Stimulated activated CD4-positive, alpha-beta T cell treated with anti-CD3 and anti-CD28 coated beads, Interleukin-4, amount 100 ng/mL, for 48 hours (primary cell): ENCODE measurements at regions not wholly inside any gene's neighbourhood (a gene's known extent, or its start where the extent isn't known, plus 50 kb on each side); places are given as distances from the start of the nearest gene placed in this dataset.

Experiments used
- DNase-seq, 2 donors: peaks; one replicate each; pipeline ENCODE4 v3.0.0-alpha.2; 2020; ENCODE audit warnings: low read depth in 2 of 2

DNA sequence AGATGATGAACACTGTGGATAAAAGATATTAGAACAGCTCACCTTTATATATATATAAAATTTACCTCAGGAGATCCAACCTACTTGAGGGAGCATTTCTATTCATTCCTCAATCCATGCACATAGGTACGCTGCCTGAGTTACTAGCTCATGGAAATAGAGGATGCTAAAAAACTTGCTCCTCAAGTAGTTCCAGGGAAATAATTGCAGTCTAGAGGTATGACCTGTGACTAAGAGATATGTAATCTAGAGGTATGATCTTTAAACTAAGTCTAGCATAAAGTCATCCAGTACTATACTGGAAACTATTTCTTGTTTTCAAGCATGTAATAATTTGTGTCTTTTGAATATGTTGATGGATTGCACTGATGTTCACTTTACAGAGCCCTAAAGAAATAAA is 471.2 kb downstream of the TAF11L14 start:
- DNase-seq: no peak

DNA sequence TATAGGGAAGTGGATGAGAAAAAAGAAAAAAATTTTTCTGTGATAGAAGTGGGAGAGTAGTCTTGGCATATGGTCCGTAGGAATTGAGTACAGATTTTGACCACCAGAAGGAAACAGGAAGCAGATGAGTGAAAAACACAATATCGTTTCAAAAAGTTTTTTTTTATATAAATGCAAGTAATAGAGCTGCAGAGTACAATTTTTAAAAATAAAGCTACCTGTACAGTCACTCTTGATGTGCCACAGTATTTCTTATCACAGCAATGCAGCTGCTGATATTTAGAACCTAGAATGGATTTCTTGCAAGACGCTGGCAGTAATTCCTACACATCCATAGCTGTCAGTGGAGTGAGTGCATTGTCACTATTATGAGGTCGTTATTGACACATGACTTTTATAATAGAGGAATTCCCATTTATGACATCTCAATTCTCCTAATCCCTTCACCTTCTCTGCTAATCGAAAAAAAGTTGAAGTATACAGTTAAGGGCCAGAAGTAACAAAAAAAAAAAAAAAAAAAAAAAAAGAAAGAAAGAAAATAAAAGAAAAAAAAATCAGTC is 477.7 kb downstream of the TAF11L14 start:
- DNase-seq: no peak

DNA sequence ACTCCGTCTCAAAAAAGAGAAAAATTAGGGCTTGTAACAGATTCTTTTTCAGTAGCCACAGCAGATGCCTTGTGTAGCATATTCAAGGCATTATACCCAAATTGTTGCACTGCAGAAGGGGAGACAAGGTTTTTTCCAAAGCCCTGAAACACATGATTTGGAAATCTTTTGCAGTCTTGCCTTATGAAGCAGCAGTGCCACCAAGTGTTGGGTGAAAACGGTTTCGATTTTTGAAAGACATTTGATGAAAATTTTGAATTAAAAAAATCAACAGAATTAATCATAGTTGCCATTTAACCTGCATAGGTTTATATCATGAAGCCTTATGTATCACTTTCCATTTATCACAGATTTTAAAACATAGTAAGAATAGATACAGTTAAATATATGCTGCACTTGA is 479.5 kb downstream of the TAF11L14 start:
- DNase-seq: no peak

DNA sequence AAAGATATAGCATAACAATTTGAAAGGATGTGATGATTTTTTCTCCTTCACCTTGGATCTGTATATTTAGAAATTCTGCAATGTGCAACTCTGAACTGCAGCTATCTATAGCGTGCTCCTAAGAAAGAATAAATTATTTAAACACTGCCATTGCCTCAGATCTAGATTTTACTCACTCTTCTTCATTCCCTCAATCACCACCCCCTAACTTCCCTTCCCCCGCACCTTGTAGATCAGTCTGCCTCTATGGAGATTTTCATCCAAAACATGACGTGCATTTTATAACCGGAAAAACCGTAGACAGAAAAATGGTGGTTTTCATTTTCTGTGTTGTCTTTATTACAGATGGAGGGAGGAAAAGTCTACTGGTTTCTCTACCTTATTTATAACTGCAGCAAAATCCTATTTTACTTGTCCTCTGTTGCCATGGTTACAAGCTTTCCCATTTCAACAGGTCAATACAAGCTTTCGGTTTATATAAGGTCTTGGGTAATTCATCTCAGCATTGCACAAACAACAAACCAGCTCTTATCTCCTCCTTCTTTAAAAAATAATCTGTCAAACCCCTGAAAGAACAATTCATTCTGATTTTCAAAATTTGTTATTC is 480.0 kb downstream of the TAF11L14 start:
- no peak for DNase-seq

DNA sequence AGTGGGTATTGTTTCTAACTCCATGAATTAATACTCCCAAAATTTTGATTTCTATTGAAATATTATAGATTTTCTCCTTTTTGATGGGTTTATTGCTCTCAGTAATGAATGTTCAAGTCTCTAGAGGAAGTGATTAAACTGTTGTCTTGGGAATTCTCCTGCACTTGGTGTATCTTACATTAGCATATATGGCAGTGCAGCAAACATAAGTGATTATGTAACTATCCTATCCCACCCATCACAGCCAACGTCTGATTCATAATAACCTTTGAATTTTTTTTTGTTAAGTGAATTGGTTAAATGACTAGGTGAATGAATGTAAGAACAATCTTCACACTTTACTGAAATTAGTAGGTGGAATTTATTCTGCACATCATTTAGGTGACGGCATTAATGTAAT is 483.7 kb downstream of the TAF11L14 start:
- no peak for DNase-seq

DNA sequence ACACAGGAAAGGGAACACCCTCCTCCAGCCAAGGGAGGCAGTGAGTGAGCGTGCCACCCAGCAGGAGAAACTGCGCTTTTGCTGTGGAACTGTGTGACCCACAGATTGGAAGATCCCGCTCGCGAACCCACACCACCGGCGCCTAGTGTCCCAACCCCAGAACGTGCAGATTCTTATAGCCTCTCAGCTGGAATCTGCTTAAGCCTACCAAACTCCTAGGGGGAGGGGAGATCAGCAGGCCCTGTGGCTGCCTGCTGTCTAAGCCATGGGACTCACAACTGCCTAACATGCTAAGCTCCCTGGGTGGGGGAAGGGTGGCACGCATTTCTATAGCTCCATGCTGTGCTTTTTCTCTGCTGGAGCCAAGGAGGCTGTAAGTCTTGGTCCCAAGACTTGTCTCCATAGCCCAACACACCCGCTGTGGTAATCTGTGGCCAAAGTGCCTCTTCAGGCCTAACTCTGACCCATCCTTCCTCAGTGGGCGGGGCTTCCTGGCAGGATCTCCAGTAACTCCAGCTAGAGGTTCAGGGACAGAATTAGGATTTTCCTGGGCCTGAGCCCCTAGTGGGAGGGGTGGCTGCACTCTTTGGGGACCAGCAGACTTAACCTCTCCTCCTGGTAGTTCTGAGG is 485.0 kb downstream of the TAF11L14 start:
- DNase-seq: no peak

DNA sequence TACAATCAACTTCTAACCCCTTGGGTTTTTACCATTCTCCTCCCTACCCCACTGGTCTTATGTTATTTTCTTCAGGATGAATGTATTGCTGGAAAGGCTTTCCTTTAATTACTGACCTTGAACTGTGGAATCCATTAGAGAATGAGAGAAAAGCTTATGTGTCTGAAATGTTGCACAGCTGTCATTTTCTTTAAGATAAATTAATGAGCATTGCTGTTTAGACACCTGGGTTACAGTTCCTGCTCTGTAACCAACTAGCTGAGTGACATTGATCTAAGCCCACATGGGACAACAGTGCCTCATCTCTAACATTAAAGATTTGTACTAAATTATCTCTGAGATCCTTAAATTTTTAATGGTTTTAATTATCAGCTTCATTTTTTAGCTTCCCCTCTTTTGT is 507.0 kb downstream of the TAF11L14 start:
- DNase-seq: no peak

DNA sequence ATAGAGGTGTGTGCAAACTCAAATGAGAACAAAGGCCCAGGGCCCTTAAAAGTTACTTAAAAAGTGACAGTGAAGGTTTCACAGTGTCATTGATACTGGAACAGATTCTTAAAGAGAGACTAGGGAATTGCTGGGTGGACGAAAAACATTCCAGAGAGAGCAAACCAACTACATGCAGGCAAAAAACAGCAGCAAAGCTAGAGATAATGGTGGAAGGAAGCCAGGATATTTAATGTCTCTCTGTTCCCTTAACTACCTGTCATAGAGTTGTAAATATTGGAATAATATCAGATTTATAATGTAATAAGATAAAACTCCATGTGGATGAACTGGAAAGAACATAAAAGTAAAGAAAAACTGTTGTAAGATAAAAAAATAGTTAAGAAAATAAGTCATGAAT is 508.6 kb downstream of the TAF11L14 start:
- DNase-seq: no peak

DNA sequence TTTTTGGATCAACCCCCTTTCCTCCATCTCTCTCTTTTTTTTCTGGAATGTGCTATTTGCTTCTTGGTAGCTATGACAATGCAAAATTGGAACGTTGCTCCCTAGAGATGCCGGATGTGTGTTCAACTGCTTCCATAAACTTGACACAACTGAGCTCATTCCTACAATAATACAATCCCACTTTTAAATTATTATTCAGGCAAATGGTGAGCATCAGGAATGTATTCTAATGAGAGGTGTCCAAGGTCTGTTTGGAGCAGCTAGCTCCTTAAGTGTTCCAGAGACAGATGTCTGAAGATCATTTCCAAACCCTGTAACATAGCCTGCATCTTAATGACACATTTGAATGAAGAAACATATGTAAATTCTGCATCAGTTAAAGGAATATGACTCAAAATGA is 518.4 kb downstream of the TAF11L14 start:
- DNase-seq: no peak

DNA sequence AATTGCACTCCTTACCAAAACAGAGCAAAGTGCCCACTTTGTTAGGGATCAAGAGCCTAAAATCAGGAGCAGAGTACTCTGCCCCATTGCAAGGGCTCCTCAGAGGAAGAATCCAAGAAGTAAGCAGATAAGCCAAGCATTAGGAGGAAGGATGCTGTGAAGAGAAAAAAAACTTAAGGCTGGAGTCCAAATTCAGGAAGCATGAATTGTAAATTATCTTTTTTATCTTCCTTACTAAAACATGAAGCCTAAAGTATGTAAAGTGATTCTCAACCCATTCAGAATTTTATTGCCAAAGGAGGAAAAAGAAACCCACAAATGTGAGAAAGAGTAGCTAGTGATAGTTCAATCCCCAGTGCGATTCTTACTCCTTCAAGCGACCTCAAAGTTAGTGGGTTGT is 523.9 kb downstream of the TAF11L14 start:
- DNase-seq: no peak

DNA sequence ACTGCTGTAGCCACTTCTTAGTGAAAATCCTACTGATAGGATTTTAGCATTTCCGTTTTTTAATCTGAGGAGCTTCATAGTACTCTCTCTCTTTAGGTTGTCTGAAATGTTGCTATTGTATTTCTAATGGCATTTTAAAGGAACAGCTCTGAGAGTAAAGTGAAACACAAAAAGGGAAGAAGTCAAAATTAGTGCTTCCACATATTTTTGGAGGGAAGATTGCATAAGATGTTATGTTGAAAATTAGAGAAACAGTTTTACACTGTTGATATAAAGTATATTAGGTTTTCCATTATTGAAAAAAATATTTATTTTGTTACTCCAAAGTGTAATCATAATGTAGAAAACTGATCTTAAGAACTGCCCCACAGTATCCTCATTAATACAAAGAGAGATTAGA is 525.1 kb downstream of the TAF11L14 start:
- no peak for DNase-seq

DNA sequence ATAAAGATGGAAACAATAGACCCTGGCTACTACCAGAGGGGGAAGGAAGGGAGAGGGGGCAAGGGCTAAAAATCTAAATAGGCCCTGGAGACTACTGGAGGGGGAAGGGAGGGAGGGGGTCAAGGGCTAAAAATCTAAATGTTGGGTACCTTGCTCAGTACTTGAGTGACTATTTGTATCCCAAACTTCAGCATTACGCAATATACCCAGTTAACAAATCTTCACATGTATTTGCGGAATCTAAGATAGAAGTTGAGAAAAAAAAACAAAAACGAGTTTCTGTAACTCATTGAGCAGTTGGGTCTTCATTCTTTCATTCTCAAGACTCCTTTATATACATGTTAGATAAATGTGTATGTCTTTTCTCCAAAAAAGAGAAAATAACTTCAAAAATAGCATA is 537.4 kb downstream of the TAF11L14 start:
- no peak for DNase-seq

DNA sequence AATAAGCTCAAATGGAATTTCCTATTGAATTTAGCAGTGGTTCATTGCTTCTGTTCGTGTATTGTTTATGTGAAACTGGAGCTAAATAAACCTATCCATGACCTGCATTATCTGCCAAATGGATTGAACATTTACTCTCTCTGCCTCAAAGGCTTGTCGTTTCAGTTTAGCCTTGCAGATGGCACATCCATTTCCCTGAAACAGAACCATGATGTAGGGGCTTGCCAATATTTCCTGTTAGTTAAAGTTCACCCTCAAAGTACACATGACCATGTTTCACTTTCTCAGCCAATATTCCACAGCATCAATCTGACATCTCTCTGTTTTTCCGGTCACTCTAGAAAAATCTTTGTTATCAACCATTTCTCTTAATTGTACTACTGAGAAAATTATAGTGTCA is 545.3 kb downstream of the TAF11L14 start:
- DNase-seq: no peak

DNA sequence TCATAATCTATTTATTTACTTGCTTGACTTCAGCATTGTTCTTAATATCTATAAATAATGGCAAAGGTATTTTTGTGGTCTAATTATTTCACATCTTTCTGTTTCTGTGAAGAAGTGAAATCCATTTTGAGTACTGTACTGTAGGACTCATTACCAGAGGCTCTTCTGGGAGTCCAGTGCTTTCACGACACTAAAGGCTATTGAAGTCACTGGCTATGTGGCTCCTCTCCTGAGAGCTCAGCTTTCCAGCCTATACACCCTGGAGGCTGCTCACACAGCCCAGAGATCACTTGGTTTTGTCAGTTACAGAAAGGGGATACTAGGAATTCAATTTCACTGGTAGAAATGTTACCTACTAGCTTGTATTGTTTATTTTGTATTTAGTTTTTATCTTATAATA is 547.3 kb downstream of the TAF11L14 start:
- DNase-seq: no peak

DNA sequence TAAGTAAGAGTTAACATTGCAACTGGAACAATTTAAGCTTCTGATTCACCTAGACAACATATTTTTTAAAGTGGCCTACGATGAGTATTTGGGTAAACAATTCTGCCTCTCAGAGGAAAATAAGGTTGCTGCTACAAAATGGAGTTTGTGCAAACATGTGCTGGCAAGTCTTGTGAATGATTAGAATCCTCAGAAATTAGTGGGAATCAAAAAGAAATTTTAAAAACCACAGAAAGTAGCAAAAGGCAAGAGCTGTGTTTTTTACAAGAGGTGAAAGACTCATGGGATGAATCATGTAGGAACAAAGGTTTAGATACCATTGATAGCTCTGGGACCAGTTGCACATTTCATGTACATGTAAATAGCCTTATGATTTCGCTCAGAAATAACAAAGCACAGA is 561.6 kb downstream of the TAF11L14 start:
- no peak for DNase-seq

DNA sequence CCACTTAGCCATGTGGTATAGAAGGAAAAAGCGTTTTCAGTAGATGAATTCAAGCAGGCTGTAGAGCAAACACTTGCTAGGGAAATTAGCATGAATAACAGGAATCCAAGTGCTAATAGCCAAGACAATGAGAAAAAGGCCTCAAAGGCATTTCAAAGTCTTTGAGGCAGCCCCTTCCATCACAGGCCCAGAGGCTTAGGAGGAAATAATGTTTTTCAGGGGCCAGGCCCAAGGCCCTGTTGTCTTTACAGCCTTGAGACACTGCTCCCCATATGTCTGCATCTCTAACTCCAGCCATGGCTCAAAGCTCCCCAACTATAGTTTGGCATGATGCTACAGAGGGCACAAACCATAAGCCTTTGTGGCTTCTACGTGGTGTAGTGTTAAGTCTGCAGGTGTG is 563.5 kb downstream of the TAF11L14 start:
- DNase-seq: no peak

DNA sequence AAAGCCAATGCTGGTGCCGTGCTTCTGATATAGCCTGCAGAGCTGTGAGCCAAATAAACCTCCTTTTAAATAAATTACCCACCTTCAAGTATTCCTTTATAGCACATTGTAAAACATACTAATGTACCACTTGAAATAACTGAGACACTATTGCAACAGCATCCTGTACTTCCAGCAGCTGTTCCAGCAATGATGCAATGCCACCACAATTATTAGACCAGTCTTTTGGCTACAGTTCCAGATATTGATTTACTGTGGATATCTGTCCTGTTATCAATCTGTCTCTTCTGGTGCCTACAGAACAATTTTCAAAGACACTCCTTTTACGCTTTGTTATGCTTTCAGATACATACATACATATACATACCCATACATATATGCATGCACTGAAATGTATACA is 567.9 kb downstream of the TAF11L14 start:
- DNase-seq: no peak

DNA sequence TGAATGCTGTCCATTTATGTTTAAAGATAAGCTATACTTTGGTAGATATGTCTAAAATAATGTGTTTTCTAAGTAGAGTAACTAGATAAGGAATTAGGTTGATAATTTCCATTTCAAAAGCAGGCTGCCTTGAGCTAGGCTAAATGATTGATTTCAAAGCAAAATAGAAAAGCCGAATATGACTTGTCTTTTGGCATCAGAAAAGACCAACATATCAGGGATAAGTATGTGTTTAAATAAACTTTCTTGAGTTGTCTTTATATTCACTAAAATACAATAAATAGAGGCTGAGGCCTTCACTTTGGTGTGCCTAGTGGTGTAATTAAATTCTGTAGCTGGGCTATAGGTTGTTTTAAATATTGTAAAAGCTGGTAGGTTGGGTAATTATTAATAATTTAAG is 569.0 kb downstream of the TAF11L14 start:
- DNase-seq: no peak

DNA sequence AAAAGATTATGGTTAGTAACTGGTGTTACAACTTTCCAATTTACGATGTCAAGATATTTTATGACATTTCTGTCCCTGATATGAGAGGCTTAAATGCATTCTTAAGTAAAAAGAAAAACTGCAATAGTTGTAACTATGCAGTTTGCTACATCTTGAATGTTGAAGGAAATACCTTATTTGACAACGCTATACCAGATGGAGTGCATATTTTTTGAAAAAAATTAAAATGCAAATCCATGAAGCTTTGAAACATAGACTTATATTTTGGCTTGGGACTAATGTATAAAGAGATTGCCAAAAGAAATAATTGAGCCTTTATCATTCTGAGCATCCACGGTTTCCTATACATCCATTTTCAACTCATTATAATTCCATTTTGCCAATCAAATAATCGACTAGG is 579.4 kb downstream of the TAF11L14 start:
- DNase-seq: no peak

DNA sequence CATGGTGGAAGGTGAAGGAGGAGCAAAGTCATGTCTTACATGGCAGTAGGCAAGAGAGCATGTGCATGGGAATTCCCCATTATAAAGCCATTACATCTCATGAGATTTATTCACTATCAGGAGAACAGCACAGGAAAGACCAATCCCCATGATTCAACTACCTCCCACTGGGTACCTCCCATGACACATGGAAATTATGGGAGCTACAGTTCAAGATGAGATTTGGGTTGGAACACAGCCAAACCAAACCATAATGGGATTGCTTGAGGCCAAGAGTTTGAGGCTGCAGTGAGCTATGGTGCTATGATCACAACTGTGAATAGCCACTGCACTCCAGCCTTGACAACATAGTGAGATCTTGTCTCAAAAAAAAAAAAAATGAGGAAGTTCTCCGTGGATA is 581.8 kb downstream of the TAF11L14 start:
- no peak for DNase-seq

DNA sequence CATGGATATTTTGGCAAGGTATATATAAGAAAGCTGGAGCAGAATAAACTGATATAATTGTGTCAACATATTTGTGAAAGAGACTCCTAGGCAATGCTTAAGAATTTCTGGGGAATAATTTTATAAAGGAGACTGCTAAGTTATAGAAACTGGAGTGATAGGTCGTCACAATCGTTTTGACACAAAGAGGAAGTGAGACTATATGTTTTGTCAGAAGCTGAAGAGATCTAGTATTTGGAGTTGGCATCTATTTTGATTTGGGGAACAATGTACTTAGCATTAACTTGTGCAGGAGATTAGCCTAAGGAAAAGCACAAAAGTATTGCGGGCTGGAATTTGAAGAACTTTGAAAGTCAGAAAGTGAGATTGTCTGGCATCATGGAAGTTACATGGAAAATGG is 582.5 kb downstream of the TAF11L14 start:
- no peak for DNase-seq

DNA sequence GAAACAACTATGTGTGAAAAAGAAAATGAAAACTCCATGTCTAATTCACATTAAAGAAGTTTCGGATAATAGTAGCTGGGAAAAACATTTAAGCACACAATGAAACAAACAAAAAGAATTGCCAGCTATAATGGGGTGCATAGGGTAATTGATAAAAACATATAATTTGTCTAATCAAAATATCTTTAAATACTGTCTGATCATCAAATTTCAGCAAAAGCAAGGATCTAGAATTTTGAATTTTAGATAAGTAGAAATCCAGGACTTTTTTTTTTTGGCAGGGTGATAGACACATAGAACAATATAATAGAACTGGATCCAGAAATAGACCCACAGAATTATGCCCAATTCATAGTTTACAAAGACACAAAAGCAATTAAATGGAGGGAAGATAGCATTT is 585.0 kb downstream of the TAF11L14 start:
- DNase-seq: no peak

DNA sequence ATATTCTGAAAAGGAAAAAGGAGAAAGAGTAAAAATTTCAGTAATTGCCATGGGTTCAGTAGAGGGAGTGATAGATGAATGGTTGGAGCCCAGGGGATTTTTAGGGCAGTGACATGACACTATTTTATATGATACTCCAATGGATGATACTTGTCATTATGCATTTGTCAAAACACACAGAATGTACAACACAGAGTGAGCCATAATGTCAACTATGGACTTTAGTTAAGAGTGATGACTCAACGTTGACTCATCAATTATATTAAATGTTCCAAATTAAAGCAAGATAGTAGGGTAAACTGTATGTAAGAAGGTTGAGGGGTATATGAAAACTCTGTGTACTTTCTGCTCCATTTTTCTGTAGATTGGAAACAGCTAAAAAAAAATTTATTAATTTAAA is 586.4 kb downstream of the TAF11L14 start:
- DNase-seq: no peak

DNA sequence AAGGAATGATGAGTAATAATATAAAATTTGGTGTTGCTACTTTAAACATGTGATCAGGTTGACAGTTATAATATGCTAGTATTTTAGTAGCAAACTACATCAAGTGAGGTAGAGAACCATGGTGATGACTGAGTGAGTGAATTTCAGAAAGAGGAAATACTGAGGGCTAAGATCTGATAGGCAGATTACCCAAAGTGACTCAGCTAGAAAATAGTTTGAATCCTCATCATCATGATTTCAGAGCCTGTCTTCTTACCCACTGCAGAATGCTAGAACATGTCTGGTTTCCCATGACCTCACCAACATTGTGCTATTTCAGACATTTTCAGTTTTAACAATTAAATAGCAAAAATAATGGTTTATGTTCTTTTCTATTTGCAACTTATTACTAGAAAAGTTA is 602.1 kb downstream of the TAF11L14 start:
- no peak for DNase-seq
